ENCODE measurements at regions not wholly inside any gene's neighbourhood (a gene's known extent, or its start where the extent isn't known, plus 50 kb on each side); places are given as distances from the start of the nearest gene placed in this dataset.
A peak's percentile ranks its signal among the peaks of the same experiment; 100 is the strongest.

GRCh38 chr20:40359131-40359912, 329.7 kb downstream of the MAFB start:
- DNase-seq, result no peak

DNA sequence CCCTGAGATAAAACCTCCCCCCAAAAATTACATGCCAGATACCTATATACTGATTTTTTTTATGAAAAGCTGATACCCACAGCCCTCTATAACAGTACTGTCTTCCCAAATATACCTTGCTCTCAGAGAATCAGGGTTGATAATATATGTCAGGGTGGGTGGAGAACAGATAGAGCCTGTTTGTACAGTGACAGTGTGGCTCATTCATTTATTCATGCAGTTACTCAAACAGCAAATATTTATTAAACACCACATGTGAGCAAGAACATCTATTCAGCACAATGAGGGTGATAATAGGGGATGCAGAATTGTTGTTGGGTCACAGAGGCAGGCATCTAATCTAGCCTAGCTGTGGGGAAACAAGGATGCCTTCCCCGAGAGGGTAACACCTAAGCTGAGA, 334.2 kb downstream of the MAFB start:
- DNase-seq, result no peak

- no peak for DNase-seq
Observed at GRCh38 chr20:40343390-40343789, 345.6 kb downstream of the MAFB start.

DNA sequence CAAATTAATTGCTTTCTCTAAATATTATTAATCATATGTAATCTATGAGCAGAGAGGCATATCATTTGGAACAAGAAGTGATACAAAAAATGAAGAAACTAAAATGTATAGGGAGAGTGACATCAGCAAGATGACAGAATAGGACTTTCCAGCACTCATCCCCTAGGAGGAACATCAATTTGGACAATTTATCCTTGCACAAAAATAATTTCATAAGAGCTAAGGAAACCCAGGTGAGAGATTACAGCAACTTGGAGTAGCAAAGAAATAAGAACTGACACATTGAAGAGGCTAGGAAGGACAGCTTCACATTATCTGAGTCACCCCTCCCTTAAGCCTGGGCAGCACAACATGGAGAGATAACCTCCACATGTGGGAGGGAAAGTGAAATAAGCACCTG, 347.5 kb downstream of the MAFB start:
- no peak for DNase-seq

DNA sequence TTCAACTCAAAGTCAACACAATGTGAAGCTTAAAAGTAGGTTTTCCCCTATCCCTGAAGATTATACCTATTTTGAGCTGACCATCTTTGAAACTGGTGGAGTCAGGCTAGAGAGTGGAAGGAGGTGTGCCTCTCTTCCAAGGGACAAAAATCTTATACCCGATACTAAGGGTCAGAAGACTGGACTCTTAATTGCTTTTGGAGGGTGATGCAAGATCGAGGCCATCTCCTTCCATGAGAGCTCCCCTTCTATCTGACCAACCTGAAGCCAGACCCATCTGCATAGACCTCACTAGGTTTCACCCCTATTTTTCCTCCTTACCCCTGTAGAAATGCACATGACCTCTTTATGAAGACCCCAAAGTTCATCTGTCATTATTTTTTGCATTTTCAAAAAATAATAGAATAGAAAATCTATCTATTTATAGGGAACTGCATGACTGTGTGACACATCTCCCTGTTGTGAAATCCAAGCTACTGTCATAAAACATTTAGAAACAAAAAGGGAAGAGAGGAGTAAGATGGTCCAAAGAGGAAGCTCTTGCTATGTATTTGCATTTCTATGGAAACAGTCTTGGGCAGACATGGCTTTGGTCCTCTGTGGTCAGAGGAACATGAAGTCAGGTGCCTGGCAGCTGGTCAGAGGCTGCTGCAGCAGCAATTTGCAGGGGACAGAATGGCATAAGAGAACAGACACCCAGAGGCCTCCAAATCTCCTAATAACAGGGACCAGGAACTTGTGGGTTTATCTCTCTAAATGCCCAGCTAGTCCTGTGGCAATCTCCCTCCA, 349.2 kb downstream of the MAFB start:
- DNase-seq, result no peak

DNA sequence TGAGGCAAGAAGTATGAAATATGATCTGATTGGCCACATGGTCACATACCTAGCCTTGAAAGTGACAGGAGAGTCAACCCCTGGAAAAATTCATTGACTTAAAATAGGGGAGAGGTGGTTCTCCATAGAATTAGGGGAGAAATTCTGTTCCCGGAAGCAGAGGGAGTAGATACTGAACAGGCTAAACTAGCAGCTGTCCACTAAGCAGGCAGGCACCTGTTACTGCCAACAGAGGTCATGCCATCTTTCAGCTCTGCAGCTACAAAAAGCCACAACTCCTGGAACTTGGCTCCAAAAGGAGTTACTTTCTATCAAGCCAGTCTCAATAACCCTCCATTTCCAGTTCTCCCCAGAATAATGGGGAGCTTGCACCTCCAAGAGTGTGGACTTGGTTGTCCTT, 352.5 kb downstream of the MAFB start:
- no peak for DNase-seq

DNA sequence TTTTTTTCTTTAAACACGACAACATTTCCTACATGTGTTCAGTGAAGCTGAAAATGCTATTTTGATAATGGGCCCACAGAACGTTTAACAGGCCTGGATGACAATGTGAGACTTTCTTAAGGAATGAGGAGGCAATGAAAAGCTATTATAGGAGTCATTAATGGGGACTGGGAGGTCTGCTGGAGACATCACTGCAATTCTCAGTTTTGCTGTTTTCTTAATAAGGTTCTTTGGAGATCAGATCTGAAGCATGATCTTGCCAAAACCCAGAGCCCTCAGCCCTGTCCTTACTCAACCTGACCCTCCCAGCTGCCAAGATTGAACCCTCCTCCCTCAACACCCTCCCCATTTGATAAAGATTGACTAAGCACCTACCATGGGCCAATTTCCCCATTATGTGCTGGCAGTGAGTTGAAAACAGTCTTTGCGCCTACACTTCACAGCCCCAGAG, 353.1 kb downstream of the MAFB start:
- no peak for DNase-seq

DNA sequence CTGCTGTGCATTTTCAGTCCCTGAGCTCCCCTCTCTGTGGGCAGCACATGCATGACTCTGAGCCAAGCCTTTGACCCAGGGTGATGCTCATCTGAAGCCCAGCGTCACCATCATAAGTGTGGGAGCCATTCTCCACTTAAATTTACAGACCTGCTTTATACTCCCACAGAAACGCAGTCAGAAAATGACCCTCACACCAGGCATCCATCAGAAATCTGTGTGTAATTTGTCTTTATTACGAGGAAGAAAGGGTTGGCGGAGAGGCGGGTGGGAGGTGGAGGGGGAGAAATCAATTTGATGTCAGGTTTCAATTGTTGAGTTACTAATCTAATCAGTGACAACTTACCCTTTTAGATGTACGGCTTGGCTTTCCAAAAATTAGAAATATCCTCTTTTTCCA, 353.6 kb downstream of the MAFB start:
- no peak for DNase-seq

DNA sequence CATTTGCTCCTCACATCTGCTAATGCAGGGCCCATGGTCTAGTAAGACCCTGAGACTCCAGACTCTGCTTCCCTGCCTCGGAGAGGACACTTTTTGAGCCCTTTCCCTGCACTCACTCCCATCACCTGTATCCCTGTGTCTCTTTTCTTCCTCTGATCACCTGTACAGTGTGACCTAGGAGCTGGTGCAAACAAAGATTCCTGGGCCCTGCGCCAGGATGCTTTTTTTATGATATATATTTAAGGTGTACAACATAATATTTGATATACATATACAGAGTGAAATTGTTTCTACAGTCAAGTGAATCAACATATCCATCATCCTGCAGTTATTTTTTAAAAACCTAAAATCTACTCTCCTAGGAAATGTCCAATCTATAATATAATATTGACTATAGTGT, 355.4 kb downstream of the MAFB start:
- DNase-seq, result no peak

GRCh38 chr20:40331807-40332560, 357.1 kb downstream of the MAFB start:
- no peak for DNase-seq

- no peak for DNase-seq
Observed at GRCh38 chr20:40331249-40331648, 357.8 kb downstream of the MAFB start.

GRCh38 chr20:40329321-40329720, 359.7 kb downstream of the MAFB start:
- DNase-seq, result no peak

GRCh38 chr20:40326784-40327183, 362.3 kb downstream of the MAFB start:
- DNase-seq, result no peak

DNA sequence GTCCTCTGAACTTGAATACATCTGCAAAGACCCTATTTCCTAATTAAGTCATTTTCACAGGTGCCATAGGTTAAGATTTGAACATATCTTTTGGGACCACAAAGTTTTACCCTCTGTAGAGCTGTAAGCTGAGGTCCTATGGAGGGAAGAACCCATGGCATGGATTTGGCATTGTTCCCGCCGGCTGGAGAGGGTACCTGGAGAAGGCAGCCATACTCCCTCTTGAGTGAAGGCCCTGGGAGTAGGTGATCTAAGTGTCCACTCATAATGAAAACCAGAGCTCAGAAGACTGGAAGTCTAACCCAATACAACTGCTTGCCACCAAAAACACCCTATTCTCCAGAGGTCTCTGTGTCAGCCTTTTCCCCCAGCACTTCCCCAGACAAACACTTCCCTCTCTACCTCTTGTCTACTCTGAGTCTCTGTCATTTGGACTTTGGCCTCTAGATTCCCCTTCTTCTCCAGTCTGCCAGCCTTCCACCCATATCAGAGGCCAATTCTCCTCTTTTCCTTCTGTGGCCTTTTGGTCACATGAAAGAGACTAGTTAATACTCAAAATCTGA, 363.9 kb downstream of the MAFB start:
- DNase-seq, result no peak

GRCh38 chr20:40323361-40323794, 365.7 kb downstream of the MAFB start:
- DNase-seq, result no peak

GRCh38 chr20:40322941-40323340, 366.1 kb downstream of the MAFB start:
- no peak for DNase-seq

DNA sequence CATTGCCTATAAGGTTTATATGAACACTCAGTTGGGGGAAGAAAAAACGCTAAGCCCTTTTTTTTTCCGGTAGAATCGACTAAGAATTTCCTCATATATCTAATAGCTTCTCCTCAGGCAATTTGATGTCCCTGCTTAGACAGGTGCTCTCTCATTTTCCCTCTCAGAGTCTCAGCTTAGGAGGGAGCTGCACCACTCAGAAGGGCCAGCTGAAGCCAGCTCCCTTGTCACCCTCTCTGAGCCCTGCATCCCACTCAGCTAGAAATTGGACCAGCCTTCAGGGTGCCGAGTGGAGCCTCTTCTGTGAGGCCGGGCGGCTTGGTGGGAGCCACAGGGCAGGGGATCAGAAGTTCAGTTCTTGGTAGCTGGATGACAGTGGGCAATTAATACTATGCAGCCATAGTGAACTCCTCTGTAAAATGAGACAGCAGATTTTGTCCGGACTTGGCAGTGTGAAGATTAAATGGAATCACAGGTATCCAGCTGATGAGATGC, 368.5 kb downstream of the MAFB start:
- no peak for DNase-seq

DNA sequence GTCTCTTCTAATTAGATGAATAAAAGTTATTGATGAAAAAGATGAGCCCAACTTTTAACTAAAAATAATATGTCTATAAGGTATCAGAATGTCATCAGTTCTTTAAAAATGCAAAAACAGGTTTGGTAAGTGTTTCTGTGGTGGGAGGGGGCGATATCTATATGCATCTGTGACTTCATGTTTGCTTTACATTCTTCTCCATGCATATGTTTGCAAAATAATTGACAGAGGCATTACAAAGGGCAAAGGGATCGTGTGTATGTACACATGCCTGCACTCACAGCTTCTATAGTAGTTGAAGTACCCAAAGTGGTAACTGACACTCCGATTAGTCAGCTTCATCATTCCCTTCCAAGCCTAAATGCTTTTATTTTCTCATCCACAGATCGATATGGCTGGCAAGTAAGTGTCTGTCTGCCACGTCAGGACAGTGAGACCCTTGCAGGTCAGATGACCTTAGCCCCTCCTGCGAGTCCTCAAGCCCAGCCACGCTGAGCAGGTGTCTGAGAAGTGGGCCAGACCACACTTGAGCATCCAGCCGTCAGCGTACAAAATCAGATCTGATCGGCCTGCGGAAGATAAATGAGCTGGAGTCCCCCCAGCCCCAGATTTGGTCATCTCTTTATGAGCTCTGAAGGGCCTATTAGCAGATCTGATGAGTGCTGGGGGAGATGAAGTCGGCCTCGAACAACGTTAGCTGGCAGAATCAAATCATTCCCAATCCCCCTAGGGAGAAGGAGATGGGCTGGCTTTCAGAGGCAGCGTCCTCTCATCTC, 369.1 kb downstream of the MAFB start:
- DNase-seq, result peak; percentile 67

GRCh38 chr20:40319056-40319455, 370.0 kb downstream of the MAFB start:
- DNase-seq, result no peak

DNA sequence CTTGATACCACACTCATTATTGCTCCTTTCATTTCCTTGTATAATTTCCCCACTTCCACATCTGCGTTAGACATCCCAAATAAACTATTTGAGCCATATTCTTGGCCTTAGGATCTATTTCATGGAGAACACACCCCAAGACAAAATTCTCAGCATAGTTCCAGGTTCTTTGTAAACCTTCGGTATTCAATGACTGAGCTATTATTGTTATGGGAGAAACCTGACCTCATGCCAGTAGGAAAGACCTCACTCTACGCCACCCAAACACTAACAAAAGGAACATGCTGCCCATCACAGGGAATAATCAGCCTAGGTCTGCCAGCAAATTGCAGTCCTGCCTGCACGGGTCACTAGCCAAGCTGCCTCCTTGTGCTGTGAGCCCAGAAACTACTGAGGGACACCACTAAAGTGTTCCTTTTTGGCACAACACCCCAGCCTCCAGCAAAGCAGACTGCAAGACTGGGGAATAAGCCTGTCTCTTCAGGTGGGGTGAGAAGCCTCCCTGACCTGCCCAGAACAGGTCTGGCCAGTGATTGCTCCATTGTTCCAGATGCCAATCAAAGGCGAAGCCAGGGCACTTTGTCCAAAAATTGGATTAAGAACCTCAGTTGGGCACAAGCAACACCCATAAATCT, 371.8 kb downstream of the MAFB start:
- no peak for DNase-seq

DNA sequence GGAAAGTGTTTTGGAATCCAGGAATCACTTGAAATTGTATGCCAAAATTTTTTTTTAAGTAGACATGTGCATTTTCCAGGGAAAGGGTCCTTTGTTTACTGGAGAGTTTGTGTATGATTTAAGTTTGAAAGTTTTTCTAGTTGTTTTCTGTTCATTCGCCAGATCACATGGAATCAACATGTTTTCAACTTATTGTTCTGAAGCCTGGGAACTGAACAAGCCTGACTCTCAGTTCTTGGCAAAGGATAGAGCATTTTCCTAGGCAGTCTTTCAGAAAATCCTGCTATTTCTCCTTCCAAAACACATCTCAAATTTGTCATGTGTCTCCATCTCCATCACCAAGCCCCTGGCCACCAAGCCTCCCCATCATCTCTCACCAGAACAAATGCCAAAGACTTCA, 374.8 kb downstream of the MAFB start:
- DNase-seq, result no peak

DNA sequence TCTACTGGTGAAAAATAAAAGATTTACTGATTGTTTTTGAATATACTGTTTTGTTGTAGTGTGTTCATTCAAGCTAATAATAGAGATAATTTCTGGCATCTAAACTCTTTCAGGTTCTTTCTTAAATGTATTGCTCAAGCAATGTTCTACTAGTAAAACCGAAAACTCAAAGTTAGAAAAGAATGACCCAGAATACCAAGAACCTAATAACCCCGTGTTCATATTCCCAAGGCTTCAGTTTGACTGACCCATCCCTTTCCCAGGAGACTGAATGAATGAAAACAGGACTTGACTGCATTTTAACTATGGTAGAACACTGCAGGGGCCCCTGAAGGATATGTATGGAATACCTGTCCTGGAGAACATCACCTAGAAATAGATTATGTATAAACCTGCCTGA, 375.3 kb downstream of the MAFB start:
- DNase-seq, result no peak

Measured in NCI-H510A (cell line).